Prostate gland (tissue), 2 donors: ENCODE measurements at regions not wholly inside any gene's neighbourhood (a gene's known extent, or its start where the extent isn't known, plus 50 kb on each side); places are given as distances from the start of the nearest gene placed in this dataset.

ENCODE experiments used
- CTCF ChIP-seq, 4 experiments: fragments of 200-600 bp in 2 of 4; fragments of 450-650 bp in 2 of 4; sonication (generic) in 2 of 4; IDR thresholded peaks; 1 replicate in 3 of 4; 2 replicates in 1 of 4; pipeline ENCODE4 v1.5.1; 2016 to 2019; ENCODE audit warnings: antibody characterized with exemption in 4 of 4, mild to moderate bottlenecking in 2 of 4, moderate library complexity in 2 of 4
- POLR2A ChIP-seq: fragments of 450-650 bp; IDR thresholded peaks from one replicate; pipeline ENCODE4 v1.6.1; 2016; ENCODE audit warnings: antibody characterized with exemption, mild to moderate bottlenecking
- POLR2AphosphoS5 ChIP-seq: sonication (generic); formaldehyde crosslinking; IDR thresholded peaks from one replicate; pipeline ENCODE4 v1.6.1; 2017; ENCODE audit warnings: antibody characterized with exemption

- no peak for TF ChIP-seq CTCF (IDR thresholded peaks at IDR 0.05)
- TF ChIP-seq POLR2A: no peak
- no peak for TF ChIP-seq POLR2AphosphoS5
These were observed 957.9 kb downstream of the BRD1 start for GRCh38 chr22:48869788-48870187.
